ENCODE measurements at regions not wholly inside any gene's neighbourhood (a gene's known extent, or its start where the extent isn't known, plus 50 kb on each side); places are given as distances from the start of the nearest gene placed in this dataset.

- TF ChIP-seq CTCF (IDR thresholded peaks at IDR 0.05), result no peak
- intact Hi-C loops (cut with DNase I), result no loop called here
- no peak overlapping the region for H3K27ac ChIP-seq
- no peaks in the 10 kb centered on the region for H3K9me3 ChIP-seq
- no peak for DNase-seq (ENCODE audit: low spot score in 2 of 2)
- no peaks in the 10 kb centered on the region for H3K4me1 ChIP-seq
- H3K27me3 ChIP-seq, result no peaks in the 10 kb centered on the region
- no peak overlapping the region for H3K4me3 ChIP-seq
- H3K36me3 ChIP-seq, result no peaks in the 10 kb centered on the region
Observed at GRCh38 chr14:106872611-106873446, 1346.4 kb downstream of the TMEM121 start.

GRCh38 chr14:106874350-106874749 is 1348.0 kb downstream of the TMEM121 start:
- TF ChIP-seq CTCF (IDR thresholded peaks at IDR 0.05), result no peak
- Histone ChIP-seq H3K9me3 (no peaks in the 10 kb centered on the region), H3K36me3 (no peaks in the 10 kb centered on the region), H3K27ac (no peak overlapping the region), H3K27me3 (no peaks in the 10 kb centered on the region), H3K4me3 (no peak overlapping the region), H3K4me1 (no peaks in the 10 kb centered on the region)
- DNase-seq (ENCODE audit: low spot score in 2 of 2), result no peak
- intact Hi-C loops (cut with DNase I), result no loop called here

- intact Hi-C loops (cut with DNase I), result no loop called here
- no peak for DNase-seq (ENCODE audit: low spot score in 2 of 2)
- Histone ChIP-seq H3K4me3 (no peak overlapping the region), H3K27me3 (no peaks in the 10 kb centered on the region), H3K9me3 (no peaks in the 10 kb centered on the region), H3K36me3 (no peaks in the 10 kb centered on the region), H3K4me1 (no peaks in the 10 kb centered on the region), H3K27ac (no peak overlapping the region)
- TF ChIP-seq CTCF (IDR thresholded peaks at IDR 0.05), result no peak
Observed at GRCh38 chr14:106875503-106875902, 1349.1 kb downstream of the TMEM121 start.

GRCh38 chr14:106876711-106877110 is 1350.3 kb downstream of the TMEM121 start:
- TF ChIP-seq CTCF (IDR thresholded peaks at IDR 0.05), result no peak
- Histone ChIP-seq H3K27ac (no peak overlapping the region), H3K4me1 (no peaks in the 10 kb centered on the region), H3K36me3 (no peaks in the 10 kb centered on the region), H3K4me3 (no peak overlapping the region), H3K27me3 (no peaks in the 10 kb centered on the region), H3K9me3 (no peaks in the 10 kb centered on the region)
- no peak for DNase-seq (ENCODE audit: low spot score in 2 of 2)
- intact Hi-C loops (cut with DNase I), result no loop called here

- H3K27me3 ChIP-seq, result no peaks in the 10 kb centered on the region
- H3K36me3 ChIP-seq, result no peaks in the 10 kb centered on the region
- H3K9me3 ChIP-seq, result no peaks in the 10 kb centered on the region
- intact Hi-C loops (cut with DNase I), result no loop called here
- H3K4me1 ChIP-seq, result no peaks in the 10 kb centered on the region
- TF ChIP-seq CTCF (IDR thresholded peaks at IDR 0.05), result no peak
- no peak for DNase-seq (ENCODE audit: low spot score in 2 of 2)
- H3K27ac ChIP-seq, result no peak overlapping the region
- H3K4me3 ChIP-seq, result no peak overlapping the region
Observed at GRCh38 chr14:106877517-106877916, 1351.1 kb downstream of the TMEM121 start.

Data from ascending aorta (tissue), 2 donors.